Vagina (tissue), 2 donors: ENCODE measurements at regions not wholly inside any gene's neighbourhood (a gene's known extent, or its start where the extent isn't known, plus 50 kb on each side); places are given as distances from the start of the nearest gene placed in this dataset.

Experiments
- CTCF ChIP-seq, 3 experiments: fragments of 450-650 bp in 2 of 3; fragments of 200-600 bp in 1 of 3; sonication (generic) in 1 of 3; IDR thresholded peaks; one replicate each; pipeline ENCODE4 v1.5.1; 2017 to 2019; ENCODE audit warnings: antibody characterized with exemption in 3 of 3, mild to moderate bottlenecking in 2 of 3, moderate library complexity in 2 of 3
- POLR2A ChIP-seq, 2 donors: fragments of 450-650 bp; IDR thresholded peaks; one replicate each; pipeline ENCODE4 v1.6.1; 2017; ENCODE audit warnings: antibody characterized with exemption in 2 of 2, mild to moderate bottlenecking in 2 of 2, moderate library complexity in 2 of 2
- POLR2AphosphoS5 ChIP-seq, 2 donors: sonication (generic); formaldehyde crosslinking; IDR thresholded peaks; one replicate each; pipeline ENCODE4 v1.9.0; 2017; ENCODE audit warnings: antibody characterized with exemption in 2 of 2, mild to moderate bottlenecking in 2 of 2, low read depth in 1 of 2; ENCODE audit not compliant: insufficient read depth in 1 of 2

- TF ChIP-seq POLR2AphosphoS5 (IDR thresholded peaks at IDR 0.05; ENCODE audit: insufficient read depth in 1 of 2, low read depth in 1 of 2): no peak
- TF ChIP-seq POLR2A (IDR thresholded peaks at IDR 0.05): no peak
- no peak for TF ChIP-seq CTCF (IDR thresholded peaks at IDR 0.05)
These were observed 90.5 kb upstream of the EYA2 start for GRCh38 chr20:46804126-46804525.
